Immature natural killer cell (primary cell): ENCODE measurements at regions not wholly inside any gene's neighbourhood (a gene's known extent, or its start where the extent isn't known, plus 50 kb on each side); places are given as distances from the start of the nearest gene placed in this dataset.
"Not testable (repeated sequence)": the region's sequence is repeated elsewhere in the genome, so short reads cannot be mapped to it uniquely, and the experiment has no call there.

Source experiments
- DNase-seq, 3 donors: peaks; one replicate each; pipeline ENCODE4 v3.0.0; 2022; ENCODE audit warnings: mixed read lengths in 1 of 3
- H3K27ac Mint-ChIP-seq, 6 donors: one replicate each; pipeline ENCODE4 v1.8.0; 2020; ENCODE audit warnings: mixed read lengths in 6 of 6, mild to moderate bottlenecking in 5 of 6, inconsistent platforms in 4 of 6, moderate library complexity in 3 of 6
- H3K27me3 Mint-ChIP-seq, 3 donors: one replicate each; pipeline ENCODE4 v1.8.0; 2020 to 2021; ENCODE audit warnings: low read depth in 3 of 3, mild to moderate bottlenecking in 3 of 3, mixed read lengths in 3 of 3, moderate library complexity in 3 of 3, inconsistent platforms in 1 of 3
- H3K36me3 Mint-ChIP-seq, 3 donors: one replicate each; pipeline ENCODE4 v1.8.0; 2020; ENCODE audit warnings: mixed read lengths in 3 of 3, inconsistent platforms in 2 of 3, mild to moderate bottlenecking in 2 of 3
- H3K4me1 Mint-ChIP-seq, 2 donors: one replicate each; pipeline ENCODE4 v1.8.0; 2020; ENCODE audit warnings: inconsistent platforms in 2 of 2, mild to moderate bottlenecking in 2 of 2, mixed read lengths in 2 of 2, moderate library complexity in 1 of 2
- H3K4me3 Mint-ChIP-seq, 5 donors: one replicate each; pipeline ENCODE4 v1.8.0; 2020; ENCODE audit warnings: mild to moderate bottlenecking in 5 of 5, mixed read lengths in 5 of 5, inconsistent platforms in 3 of 5, moderate library complexity in 3 of 5
- H3K9me3 Mint-ChIP-seq, 6 donors: one replicate each; pipeline ENCODE4 v1.8.0; 2020; ENCODE audit warnings: mild to moderate bottlenecking in 6 of 6, mixed read lengths in 6 of 6, inconsistent platforms in 4 of 6, moderate library complexity in 3 of 6

GRCh38 chr7:109387530-109387929 is 817.9 kb downstream of the DNAJB9 start:
- Mint-ChIP-seq H3K4me3 (no peak overlapping the region), H3K4me1 (no peaks in the 10 kb centered on the region), H3K27ac (no peak overlapping the region), H3K36me3 (no peaks in the 10 kb centered on the region), H3K9me3 (peaks cover 11 to 25% (median 17%) of the 10 kb centered on the region in 6 donors), H3K27me3 (peaks cover 0 to 2% (median 0%) of the 10 kb centered on the region in 3 donors)
- no peak for DNase-seq

GRCh38 chr7:109391240-109391639 is 821.6 kb downstream of the DNAJB9 start:
- H3K27me3 Mint-ChIP-seq: peaks cover 0 to under 1% (median 0%) of the 10 kb centered on the region in 3 donors
- DNase-seq: no peak
- H3K4me3 Mint-ChIP-seq: no peak overlapping the region
- no peaks in the 10 kb centered on the region for H3K36me3 Mint-ChIP-seq
- no peaks in the 10 kb centered on the region for H3K4me1 Mint-ChIP-seq
- H3K9me3 Mint-ChIP-seq: peaks cover 7 to 26% (median 17%) of the 10 kb centered on the region in 6 donors
- H3K27ac Mint-ChIP-seq: no peak overlapping the region

GRCh38 chr7:109402107-109402506 is 832.4 kb downstream of the DNAJB9 start:
- peaks cover 0 to 3% (median 0%) of the 10 kb centered on the region in 3 donors for H3K27me3 Mint-ChIP-seq
- H3K27ac Mint-ChIP-seq: no peak overlapping the region
- no peak for DNase-seq
- no peaks in the 10 kb centered on the region for H3K4me1 Mint-ChIP-seq
- no peak overlapping the region for H3K4me3 Mint-ChIP-seq
- no peaks in the 10 kb centered on the region for H3K36me3 Mint-ChIP-seq
- peaks cover 4 to 49% (median 19%) of the 10 kb centered on the region in 6 donors for H3K9me3 Mint-ChIP-seq

- Mint-ChIP-seq H3K27me3 (no peaks in the 10 kb centered on the region), H3K4me1 (no peaks in the 10 kb centered on the region), H3K4me3 (no peak overlapping the region), H3K36me3 (no peaks in the 10 kb centered on the region), H3K9me3 (peaks cover 16 to 58% (median 30%) of the 10 kb centered on the region in 6 donors), H3K27ac (no peak overlapping the region)
- no peak for DNase-seq
Measured at GRCh38 chr7:109407756-109408155, 838.1 kb downstream of the DNAJB9 start.

GRCh38 chr7:109437957-109438356 is 868.3 kb downstream of the DNAJB9 start:
- no peaks in the 10 kb centered on the region for H3K36me3 Mint-ChIP-seq
- H3K27me3 Mint-ChIP-seq: no peaks in the 10 kb centered on the region

GRCh38 chr7:109449760-109450159 is 880.1 kb downstream of the DNAJB9 start:
- Mint-ChIP-seq H3K36me3 (no peaks in the 10 kb centered on the region), H3K9me3 (peaks cover 17 to 62% (median 28%) of the 10 kb centered on the region in 6 donors), H3K4me1 (no peaks in the 10 kb centered on the region), H3K4me3 (no peak overlapping the region), H3K27me3 (peaks cover 0 to 2% (median 0%) of the 10 kb centered on the region in 3 donors), H3K27ac (no peak overlapping the region)
- DNase-seq: no peak

More at GRCh38 chr7:109437957-109438356, 868.3 kb downstream of the DNAJB9 start:
- Mint-ChIP-seq H3K4me1 (no peaks in the 10 kb centered on the region), H3K27ac (no peak overlapping the region), H3K4me3 (no peak overlapping the region), H3K9me3 (peaks cover 12 to 49% (median 26%) of the 10 kb centered on the region in 6 donors)
- DNase-seq: no peak

GRCh38 chr7:109456116-109456515 is 886.4 kb downstream of the DNAJB9 start:
- Mint-ChIP-seq H3K27ac (no peak overlapping the region), H3K4me1 (no peaks in the 10 kb centered on the region), H3K27me3 (no peaks in the 10 kb centered on the region), H3K36me3 (no peaks in the 10 kb centered on the region), H3K9me3 (peaks cover 14 to 61% (median 27%) of the 10 kb centered on the region in 6 donors), H3K4me3 (no peak overlapping the region)
- DNase-seq: no peak

- Mint-ChIP-seq H3K36me3 (no peaks in the 10 kb centered on the region), H3K9me3 (peaks cover 2 to 35% (median 13%) of the 10 kb centered on the region in 6 donors), H3K4me1 (no peaks in the 10 kb centered on the region), H3K4me3 (no peak overlapping the region), H3K27me3 (no peaks in the 10 kb centered on the region), H3K27ac (no peak overlapping the region)
- DNase-seq: no peak
Measured at GRCh38 chr7:109460296-109460695, 890.6 kb downstream of the DNAJB9 start.

GRCh38 chr7:109462171-109462570 is 892.5 kb downstream of the DNAJB9 start:
- no peak overlapping the region for H3K27ac Mint-ChIP-seq
- no peaks in the 10 kb centered on the region for H3K36me3 Mint-ChIP-seq
- no peak for DNase-seq
- H3K9me3 Mint-ChIP-seq: peaks cover 2 to 32% (median 18%) of the 10 kb centered on the region in 6 donors
- no peaks in the 10 kb centered on the region for H3K27me3 Mint-ChIP-seq
- no peaks in the 10 kb centered on the region for H3K4me1 Mint-ChIP-seq
- no peak overlapping the region for H3K4me3 Mint-ChIP-seq

GRCh38 chr7:109467729-109468128 is 898.1 kb downstream of the DNAJB9 start:
- not testable (repeated sequence) for H3K27me3 Mint-ChIP-seq, H3K27ac Mint-ChIP-seq, H3K36me3 Mint-ChIP-seq, DNase-seq, H3K4me1 Mint-ChIP-seq, H3K4me3 Mint-ChIP-seq
- H3K9me3 Mint-ChIP-seq: peaks cover 7 to 44% (median 20%) of the 10 kb centered on the region in 6 donors

- no peak overlapping the region for H3K27ac Mint-ChIP-seq
- H3K36me3 Mint-ChIP-seq: no peaks in the 10 kb centered on the region
- H3K9me3 Mint-ChIP-seq: peaks cover 4 to 34% (median 15%) of the 10 kb centered on the region in 6 donors
- H3K4me1 Mint-ChIP-seq: no peaks in the 10 kb centered on the region
- DNase-seq: no peak
- H3K27me3 Mint-ChIP-seq: no peaks in the 10 kb centered on the region
- no peak overlapping the region for H3K4me3 Mint-ChIP-seq
Measured at GRCh38 chr7:109473172-109473571, 903.5 kb downstream of the DNAJB9 start.

- H3K27ac Mint-ChIP-seq: no peak overlapping the region
- no peaks in the 10 kb centered on the region for H3K27me3 Mint-ChIP-seq
- H3K4me1 Mint-ChIP-seq: no peaks in the 10 kb centered on the region
- H3K36me3 Mint-ChIP-seq: no peaks in the 10 kb centered on the region
- no peak overlapping the region for H3K4me3 Mint-ChIP-seq
- peaks cover 8 to 25% (median 16%) of the 10 kb centered on the region in 6 donors for H3K9me3 Mint-ChIP-seq
- no peak for DNase-seq
Measured at GRCh38 chr7:109476409-109476808, 906.7 kb downstream of the DNAJB9 start.

- Mint-ChIP-seq H3K4me1 (no peaks in the 10 kb centered on the region), H3K27ac (no peak overlapping the region), H3K4me3 (no peak overlapping the region), H3K27me3 (no peaks in the 10 kb centered on the region), H3K9me3 (peaks cover 8 to 38% (median 11%) of the 10 kb centered on the region in 6 donors), H3K36me3 (no peaks in the 10 kb centered on the region)
- DNase-seq: no peak
Measured at GRCh38 chr7:109479388-109479787, 909.7 kb downstream of the DNAJB9 start.

GRCh38 chr7:109490607-109491006 is 920.9 kb downstream of the DNAJB9 start:
- not testable (repeated sequence) for H3K27me3 Mint-ChIP-seq, H3K4me1 Mint-ChIP-seq, H3K4me3 Mint-ChIP-seq, H3K27ac Mint-ChIP-seq, DNase-seq, H3K36me3 Mint-ChIP-seq
- peaks cover 6 to 56% (median 22%) of the 10 kb centered on the region in 6 donors for H3K9me3 Mint-ChIP-seq

GRCh38 chr7:109497053-109497452 is 927.4 kb downstream of the DNAJB9 start:
- no peaks in the 10 kb centered on the region for H3K36me3 Mint-ChIP-seq
- H3K4me3 Mint-ChIP-seq: no peak overlapping the region
- no peaks in the 10 kb centered on the region for H3K4me1 Mint-ChIP-seq
- DNase-seq: no peak
- peaks cover 0 to 2% (median 0%) of the 10 kb centered on the region in 3 donors for H3K27me3 Mint-ChIP-seq
- peaks cover 16 to 67% (median 33%) of the 10 kb centered on the region in 6 donors for H3K9me3 Mint-ChIP-seq
- H3K27ac Mint-ChIP-seq: no peak overlapping the region
